Fibroblast of villous mesenchyme (primary cell): ENCODE measurements at regions not wholly inside any gene's neighbourhood (a gene's known extent, or its start where the extent isn't known, plus 50 kb on each side); places are given as distances from the start of the nearest gene placed in this dataset.

Experiments
- DNase-seq: peaks from one replicate; pipeline ENCODE4 v3.0.0-alpha.2; 2010; ENCODE audit warnings: low read depth
- H3K4me3 ChIP-seq: 2 replicates; pipeline ENCODE4 v1.5.1; 2011; ENCODE audit warnings: low read depth, mild to moderate bottlenecking, low read length
- CTCF ChIP-seq: IDR thresholded peaks from 2 replicates; pipeline ENCODE4 v1.5.1; 2012; ENCODE audit warnings: low read depth, mild to moderate bottlenecking, low read length; ENCODE audit not compliant: insufficient read depth

- TF ChIP-seq CTCF: no peak
- no peak overlapping the region for H3K4me3 ChIP-seq
- DNase-seq: no peak
Observed at GRCh38 chr1:163845279-163845678, 523.5 kb downstream of the NUF2 start.

- DNase-seq: no peak
- no peak for TF ChIP-seq CTCF
- H3K4me3 ChIP-seq: no peak overlapping the region
Observed at GRCh38 chr1:163863731-163864130, 542.0 kb downstream of the NUF2 start.

- TF ChIP-seq CTCF: no peak
- DNase-seq: no peak
Observed at GRCh38 chr1:163864207-163864606, 542.5 kb downstream of the NUF2 start.

GRCh38 chr1:163866564-163866963, 544.8 kb downstream of the NUF2 start:
- no peak for TF ChIP-seq CTCF
- DNase-seq: peak; percentile 69
- no peak overlapping the region for H3K4me3 ChIP-seq

More at GRCh38 chr1:163864207-163864606, 542.5 kb downstream of the NUF2 start:
- H3K4me3 ChIP-seq: no peak overlapping the region

- DNase-seq: peak; percentile 20
- H3K4me3 ChIP-seq: no peak overlapping the region
- no peak for TF ChIP-seq CTCF
Observed at GRCh38 chr1:163870666-163871065, 548.9 kb downstream of the NUF2 start.

- no peak overlapping the region for H3K4me3 ChIP-seq
- DNase-seq: no peak
- TF ChIP-seq CTCF: no peak
Observed at GRCh38 chr1:163872067-163872466, 550.3 kb downstream of the NUF2 start.

- TF ChIP-seq CTCF: peak; percentile 40
- no peak for DNase-seq
- no peak overlapping the region for H3K4me3 ChIP-seq
Observed at GRCh38 chr1:163874070-163874469, 552.3 kb downstream of the NUF2 start.
